KMS-11 (cell line): ENCODE measurements at regions not wholly inside any gene's neighbourhood (a gene's known extent, or its start where the extent isn't known, plus 50 kb on each side); places are given as distances from the start of the nearest gene placed in this dataset.
"Not testable (repeated sequence)": the region's sequence is repeated elsewhere in the genome, so short reads cannot be mapped to it uniquely, and the experiment has no call there.

ENCODE experiments used
- H2AFZ ChIP-seq: fragments of 200-600 bp; sonication (generic); 2 replicates; pipeline ENCODE4 v1.6.1; 2016; ENCODE audit warnings: antibody characterized with exemption, mixed run types, low read depth
- H3K27ac ChIP-seq: fragments of 200-600 bp; sonication (generic); 2 replicates; pipeline ENCODE4 v1.6.1; 2016; ENCODE audit warnings: mild to moderate bottlenecking, mixed run types
- H3K27me3 ChIP-seq: fragments of 200-600 bp; sonication (generic); 2 replicates; pipeline ENCODE4 v1.6.1; 2017; ENCODE audit warnings: mild to moderate bottlenecking, low read depth, mixed run types, moderate library complexity; ENCODE audit not compliant: insufficient read depth
- H3K36me3 ChIP-seq: fragments of 200-600 bp; sonication (generic); 2 replicates; pipeline ENCODE4 v1.6.1; 2017; ENCODE audit warnings: mild to moderate bottlenecking, mixed run types; ENCODE audit not compliant: insufficient read depth
- H3K4me1 ChIP-seq: fragments of 200-600 bp; sonication (generic); 2 replicates; pipeline ENCODE4 v1.6.1; 2016; ENCODE audit warnings: mild to moderate bottlenecking, low read depth, mixed run types; ENCODE audit not compliant: poor library complexity, severe bottlenecking
- H3K4me2 ChIP-seq: fragments of 200-600 bp; sonication (generic); 2 replicates; pipeline ENCODE4 v1.7.0; 2016; ENCODE audit warnings: mild to moderate bottlenecking, mixed run types
- H3K4me3 ChIP-seq: fragments of 200-600 bp; sonication (generic); IDR thresholded peaks from 2 replicates; pipeline ENCODE4 v1.6.1; 2017; ENCODE audit warnings: low read depth, low read length, mixed read lengths; ENCODE audit not compliant: insufficient read depth
- H3K79me2 ChIP-seq: fragments of 200-600 bp; sonication (generic); 2 replicates; pipeline ENCODE4 v1.6.1; 2016; ENCODE audit warnings: low read depth, mixed run types; ENCODE audit not compliant: insufficient read depth
- H3K9ac ChIP-seq: fragments of 200-600 bp; sonication (generic); 2 replicates; pipeline ENCODE4 v1.6.1; 2016; ENCODE audit warnings: mild to moderate bottlenecking, mixed run types
- H4K20me1 ChIP-seq: fragments of 200-600 bp; sonication (generic); 2 replicates; pipeline ENCODE4 v1.6.1; 2016; ENCODE audit warnings: mild to moderate bottlenecking, mixed run types; ENCODE audit not compliant: insufficient read depth
- CTCF ChIP-seq: fragments of 200-600 bp; sonication (generic); conservative IDR thresholded peaks from 2 replicates; pipeline ENCODE4 v1.6.1; 2017; ENCODE audit warnings: low read depth, mild to moderate bottlenecking, antibody characterized with exemption, low read length, moderate library complexity, mixed read lengths

GRCh38 chr2:226544596-226545210 lies 254.9 kb downstream of the IRS1 start:
- no peaks in the 10 kb centered on the region for H3K4me1 ChIP-seq
- H3K4me3 ChIP-seq, result no peak overlapping the region
- no peak overlapping the region for H2AFZ ChIP-seq
- H3K79me2 ChIP-seq, result no peaks in the 10 kb centered on the region
- no peak overlapping the region for H3K4me2 ChIP-seq
- H3K27me3 ChIP-seq, result no peaks in the 10 kb centered on the region
- no peaks in the 10 kb centered on the region for H4K20me1 ChIP-seq
- H3K36me3 ChIP-seq, result no peaks in the 10 kb centered on the region
- no peak for TF ChIP-seq CTCF
- H3K27ac ChIP-seq, result no peak overlapping the region
- H3K9ac ChIP-seq, result no peak overlapping the region

GRCh38 chr2:226540204-226540994 lies 259.2 kb downstream of the IRS1 start:
- H3K4me1 ChIP-seq, result no peaks in the 10 kb centered on the region
- no peaks in the 10 kb centered on the region for H3K79me2 ChIP-seq
- H3K4me3 ChIP-seq, result no peak overlapping the region
- H3K36me3 ChIP-seq, result no peaks in the 10 kb centered on the region
- H3K9ac ChIP-seq, result no peak overlapping the region
- H2AFZ ChIP-seq, result no peak overlapping the region
- no peak overlapping the region for H3K4me2 ChIP-seq
- H3K27me3 ChIP-seq, result no peaks in the 10 kb centered on the region
- no peak for TF ChIP-seq CTCF
- no peaks in the 10 kb centered on the region for H4K20me1 ChIP-seq
- H3K27ac ChIP-seq, result no peak overlapping the region

GRCh38 chr2:226536410-226536809 lies 263.2 kb downstream of the IRS1 start:
- H4K20me1 ChIP-seq, result no peaks in the 10 kb centered on the region
- no peak overlapping the region for H3K27ac ChIP-seq
- H3K79me2 ChIP-seq, result no peaks in the 10 kb centered on the region
- no peak overlapping the region for H3K4me2 ChIP-seq
- no peak for TF ChIP-seq CTCF
- no peaks in the 10 kb centered on the region for H3K27me3 ChIP-seq
- no peak overlapping the region for H2AFZ ChIP-seq
- no peak overlapping the region for H3K4me3 ChIP-seq
- no peak overlapping the region for H3K9ac ChIP-seq
- H3K36me3 ChIP-seq, result no peaks in the 10 kb centered on the region
- H3K4me1 ChIP-seq, result no peaks in the 10 kb centered on the region

- H3K4me3 ChIP-seq, H3K4me2 ChIP-seq, H3K4me1 ChIP-seq, H4K20me1 ChIP-seq, H3K27me3 ChIP-seq, H2AFZ ChIP-seq, H3K79me2 ChIP-seq, H3K36me3 ChIP-seq, H3K27ac ChIP-seq, H3K9ac ChIP-seq: not testable (repeated sequence)
Observed at GRCh38 chr2:226532976-226533375, 266.6 kb downstream of the IRS1 start.
